Vagina (tissue), 2 donors: ENCODE measurements at regions not wholly inside any gene's neighbourhood (a gene's known extent, or its start where the extent isn't known, plus 50 kb on each side); places are given as distances from the start of the nearest gene placed in this dataset.

Source experiments
- CTCF ChIP-seq, 3 experiments: fragments of 450-650 bp in 2 of 3; fragments of 200-600 bp in 1 of 3; sonication (generic) in 1 of 3; IDR thresholded peaks; one replicate each; pipeline ENCODE4 v1.5.1; 2017 to 2019; ENCODE audit warnings: antibody characterized with exemption in 3 of 3, mild to moderate bottlenecking in 2 of 3, moderate library complexity in 2 of 3
- POLR2AphosphoS5 ChIP-seq, 2 donors: sonication (generic); formaldehyde crosslinking; IDR thresholded peaks; one replicate each; pipeline ENCODE4 v1.9.0; 2017; ENCODE audit warnings: antibody characterized with exemption in 2 of 2, mild to moderate bottlenecking in 2 of 2, low read depth in 1 of 2; ENCODE audit not compliant: insufficient read depth in 1 of 2

- no peak for TF ChIP-seq CTCF (IDR thresholded peaks at IDR 0.05)
- TF ChIP-seq POLR2AphosphoS5 (IDR thresholded peaks at IDR 0.05; ENCODE audit: insufficient read depth in 1 of 2, low read depth in 1 of 2), result no peak
Observed at GRCh38 chr9:30235068-30235467, 2149.4 kb upstream of the ACO1 start.
